ENCODE measurements at regions not wholly inside any gene's neighbourhood (a gene's known extent, or its start where the extent isn't known, plus 50 kb on each side); places are given as distances from the start of the nearest gene placed in this dataset.

DNA sequence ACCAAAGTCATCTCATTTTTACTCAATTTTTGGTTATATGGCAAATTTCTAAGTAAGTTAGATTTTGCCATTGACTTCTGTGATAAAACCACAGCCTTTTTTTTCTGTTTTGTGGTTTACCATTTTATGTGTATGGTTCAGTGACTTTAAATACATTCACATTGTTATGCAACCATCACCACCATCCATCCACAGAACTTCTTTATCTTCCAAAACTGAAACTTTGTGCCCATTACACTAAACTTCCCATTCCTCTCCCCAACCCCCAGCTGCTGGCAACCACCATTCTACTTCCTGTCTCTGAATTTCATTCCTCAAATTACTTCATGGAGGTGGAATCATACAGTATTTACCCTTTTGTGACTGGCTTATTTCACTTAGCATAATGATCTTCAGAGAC is 280.4 kb upstream of the TCERG1L start:
- no peaks in the 10 kb centered on the region for H3F3A ChIP-seq (ENCODE audit: insufficient read depth, low read length, poor library complexity, severe bottlenecking)
- no peaks in the 10 kb centered on the region for H4K20me1 ChIP-seq (ENCODE audit: insufficient read depth)
- no peak overlapping the region for H3K27ac ChIP-seq (ENCODE audit: low read length)
- H2AFZ ChIP-seq (ENCODE audit: low read depth, low read length) = no peak overlapping the region
- no peak overlapping the region for H3K9ac ChIP-seq (ENCODE audit: low read length)
- no peak overlapping the region for H3K4me3 ChIP-seq (ENCODE audit: low read length)
- H3K36me3 ChIP-seq (ENCODE audit: insufficient read depth, low read length) = no peaks in the 10 kb centered on the region
- H3K9me3 ChIP-seq (ENCODE audit: low read length) = no peaks in the 10 kb centered on the region
- H3K27me3 ChIP-seq (ENCODE audit: insufficient read depth, low read depth, low read length) = no peaks in the 10 kb centered on the region
- H3K4me2 ChIP-seq (ENCODE audit: low read length) = no peak overlapping the region
- no peak for TF ChIP-seq MXI1 (conservative IDR thresholded peaks at IDR 0.05; ENCODE audit: poor library complexity, severe bottlenecking)
- no peak for TF ChIP-seq EZH2 (IDR thresholded peaks at IDR 0.05; ENCODE audit: borderline replicate concordance, insufficient read depth, low read length, poor library complexity, severe bottlenecking)
- no peak for TF ChIP-seq RAD21 (conservative IDR thresholded peaks at IDR 0.05)
- TF ChIP-seq, protein P1, sequence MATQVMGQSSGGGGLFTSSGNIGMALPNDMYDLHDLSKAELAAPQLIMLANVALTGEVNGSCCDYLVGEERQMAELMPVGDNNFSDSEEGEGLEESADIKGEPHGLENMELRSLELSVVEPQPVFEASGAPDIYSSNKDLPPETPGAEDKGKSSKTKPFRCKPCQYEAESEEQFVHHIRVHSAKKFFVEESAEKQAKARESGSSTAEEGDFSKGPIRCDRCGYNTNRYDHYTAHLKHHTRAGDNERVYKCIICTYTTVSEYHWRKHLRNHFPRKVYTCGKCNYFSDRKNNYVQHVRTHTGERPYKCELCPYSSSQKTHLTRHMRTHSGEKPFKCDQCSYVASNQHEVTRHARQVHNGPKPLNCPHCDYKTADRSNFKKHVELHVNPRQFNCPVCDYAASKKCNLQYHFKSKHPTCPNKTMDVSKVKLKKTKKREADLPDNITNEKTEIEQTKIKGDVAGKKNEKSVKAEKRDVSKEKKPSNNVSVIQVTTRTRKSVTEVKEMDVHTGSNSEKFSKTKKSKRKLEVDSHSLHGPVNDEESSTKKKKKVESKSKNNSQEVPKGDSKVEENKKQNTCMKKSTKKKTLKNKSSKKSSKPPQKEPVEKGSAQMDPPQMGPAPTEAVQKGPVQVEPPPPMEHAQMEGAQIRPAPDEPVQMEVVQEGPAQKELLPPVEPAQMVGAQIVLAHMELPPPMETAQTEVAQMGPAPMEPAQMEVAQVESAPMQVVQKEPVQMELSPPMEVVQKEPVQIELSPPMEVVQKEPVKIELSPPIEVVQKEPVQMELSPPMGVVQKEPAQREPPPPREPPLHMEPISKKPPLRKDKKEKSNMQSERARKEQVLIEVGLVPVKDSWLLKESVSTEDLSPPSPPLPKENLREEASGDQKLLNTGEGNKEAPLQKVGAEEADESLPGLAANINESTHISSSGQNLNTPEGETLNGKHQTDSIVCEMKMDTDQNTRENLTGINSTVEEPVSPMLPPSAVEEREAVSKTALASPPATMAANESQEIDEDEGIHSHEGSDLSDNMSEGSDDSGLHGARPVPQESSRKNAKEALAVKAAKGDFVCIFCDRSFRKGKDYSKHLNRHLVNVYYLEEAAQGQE (IDR thresholded peaks at IDR 0.05; ENCODE audit: borderline replicate concordance) = no peak
- no peak for TF ChIP-seq SMC3 (conservative IDR thresholded peaks at IDR 0.05; ENCODE audit: poor library complexity)
- TF ChIP-seq TAF1 (IDR thresholded peaks at IDR 0.05; ENCODE audit: low read depth) = no peak
- TF ChIP-seq, protein P2, sequence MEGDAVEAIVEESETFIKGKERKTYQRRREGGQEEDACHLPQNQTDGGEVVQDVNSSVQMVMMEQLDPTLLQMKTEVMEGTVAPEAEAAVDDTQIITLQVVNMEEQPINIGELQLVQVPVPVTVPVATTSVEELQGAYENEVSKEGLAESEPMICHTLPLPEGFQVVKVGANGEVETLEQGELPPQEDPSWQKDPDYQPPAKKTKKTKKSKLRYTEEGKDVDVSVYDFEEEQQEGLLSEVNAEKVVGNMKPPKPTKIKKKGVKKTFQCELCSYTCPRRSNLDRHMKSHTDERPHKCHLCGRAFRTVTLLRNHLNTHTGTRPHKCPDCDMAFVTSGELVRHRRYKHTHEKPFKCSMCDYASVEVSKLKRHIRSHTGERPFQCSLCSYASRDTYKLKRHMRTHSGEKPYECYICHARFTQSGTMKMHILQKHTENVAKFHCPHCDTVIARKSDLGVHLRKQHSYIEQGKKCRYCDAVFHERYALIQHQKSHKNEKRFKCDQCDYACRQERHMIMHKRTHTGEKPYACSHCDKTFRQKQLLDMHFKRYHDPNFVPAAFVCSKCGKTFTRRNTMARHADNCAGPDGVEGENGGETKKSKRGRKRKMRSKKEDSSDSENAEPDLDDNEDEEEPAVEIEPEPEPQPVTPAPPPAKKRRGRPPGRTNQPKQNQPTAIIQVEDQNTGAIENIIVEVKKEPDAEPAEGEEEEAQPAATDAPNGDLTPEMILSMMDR (IDR thresholded peaks at IDR 0.05; ENCODE audit: poor library complexity, severe bottlenecking) = no peak
- TF ChIP-seq EP300 (conservative IDR thresholded peaks at IDR 0.05; ENCODE audit: poor library complexity, severe bottlenecking) = no peak
- TF ChIP-seq POLR2AphosphoS5 (IDR thresholded peaks at IDR 0.05) = no peak
- no peaks in the 10 kb centered on the region for H3K79me2 ChIP-seq (replicated peaks; ENCODE audit: insufficient read depth, low read length)
- H3K9me2 ChIP-seq (ENCODE audit: insufficient read depth, low read length) = no peaks in the 10 kb centered on the region

DNA sequence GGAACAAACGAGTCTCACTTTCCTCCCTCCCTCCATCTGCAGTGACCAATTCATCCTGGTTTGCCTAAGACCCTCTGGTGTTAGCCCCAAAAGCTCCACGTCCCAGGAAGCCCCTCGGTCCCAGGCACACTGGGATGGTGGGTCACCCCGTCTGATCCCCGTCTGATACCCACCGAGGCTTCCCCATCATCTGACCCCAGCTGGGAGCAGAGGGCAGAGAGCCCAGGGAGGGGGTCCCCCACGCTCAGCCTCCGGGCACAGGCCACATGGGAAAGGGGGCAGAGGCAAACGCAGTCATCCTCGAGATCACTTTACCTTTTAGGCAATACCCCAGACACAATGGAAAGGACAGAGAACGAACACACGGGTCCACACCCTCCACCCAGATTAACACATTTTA is 291.6 kb upstream of the PPP2R2D start:
- Histone ChIP-seq H3K27ac (ENCODE audit: low read length) (no peak overlapping the region), H3K9me2 (ENCODE audit: insufficient read depth, low read length) (no peaks in the 10 kb centered on the region), H4K20me1 (ENCODE audit: insufficient read depth) (no peaks in the 10 kb centered on the region), H3K4me2 (ENCODE audit: low read length) (no peak overlapping the region), H2AFZ (ENCODE audit: low read depth, low read length) (no peak overlapping the region), H3K9me3 (ENCODE audit: low read length) (no peaks in the 10 kb centered on the region), H3K4me3 (ENCODE audit: low read length) (no peak overlapping the region), H3F3A (ENCODE audit: insufficient read depth, low read length, poor library complexity, severe bottlenecking) (no peaks in the 10 kb centered on the region), H3K27me3 (ENCODE audit: insufficient read depth, low read depth, low read length) (no peaks in the 10 kb centered on the region), H3K79me2 (replicated peaks; ENCODE audit: insufficient read depth, low read length) (no peaks in the 10 kb centered on the region), H3K36me3 (ENCODE audit: insufficient read depth, low read length) (no peaks in the 10 kb centered on the region), H3K9ac (ENCODE audit: low read length) (no peak overlapping the region)
- TF ChIP-seq EP300 (conservative IDR thresholded peaks at IDR 0.05; ENCODE audit: poor library complexity, severe bottlenecking) (no peak), SMC3 (conservative IDR thresholded peaks at IDR 0.05; ENCODE audit: poor library complexity) (no peak), RAD21 (conservative IDR thresholded peaks at IDR 0.05) (no peak), TAF1 (IDR thresholded peaks at IDR 0.05; ENCODE audit: low read depth) (no peak), MXI1 (conservative IDR thresholded peaks at IDR 0.05; ENCODE audit: poor library complexity, severe bottlenecking) (no peak), POLR2AphosphoS5 (IDR thresholded peaks at IDR 0.05) (no peak), EZH2 (IDR thresholded peaks at IDR 0.05; ENCODE audit: borderline replicate concordance, insufficient read depth, low read length, poor library complexity, severe bottlenecking) (no peak)
- TF ChIP-seq, protein P2 (IDR thresholded peaks at IDR 0.05; ENCODE audit: poor library complexity, severe bottlenecking) = no peak
- TF ChIP-seq, protein P1 (IDR thresholded peaks at IDR 0.05; ENCODE audit: borderline replicate concordance) = no peak
